ENCODE measurements at regions not wholly inside any gene's neighbourhood (a gene's known extent, or its start where the extent isn't known, plus 50 kb on each side); places are given as distances from the start of the nearest gene placed in this dataset.
A peak's percentile ranks its signal among the peaks of the same experiment; 100 is the strongest.

- DNase-seq = no peak
Measured at GRCh38 chr13:104181526-104182231, 1115.5 kb upstream of the SLC10A2 start.

GRCh38 chr13:104170980-104171555 is 1104.9 kb upstream of the SLC10A2 start:
- peak; percentile 35 for DNase-seq

GRCh38 chr13:104163866-104164630 is 1097.8 kb upstream of the SLC10A2 start:
- no peak for DNase-seq

GRCh38 chr13:104160536-104160935 is 1094.3 kb upstream of the SLC10A2 start:
- DNase-seq = no peak

- peak; percentile 68 for DNase-seq
Measured at GRCh38 chr13:104143760-104144416, 1077.7 kb upstream of the SLC10A2 start.

GRCh38 chr13:104140552-104140951 is 1074.3 kb upstream of the SLC10A2 start:
- no peak for DNase-seq

GRCh38 chr13:104137416-104137815 is 1071.2 kb upstream of the SLC10A2 start:
- no peak for DNase-seq

GRCh38 chr13:104132849-104133248 is 1066.6 kb upstream of the SLC10A2 start:
- no peak for DNase-seq

- DNase-seq = no peak
Measured at GRCh38 chr13:104114101-104114500, 1047.9 kb upstream of the SLC10A2 start.

- no peak for DNase-seq
Measured at GRCh38 chr13:104111031-104111430, 1044.8 kb upstream of the SLC10A2 start.

- peak; percentile 0 for DNase-seq
Measured at GRCh38 chr13:104106705-104107393, 1040.6 kb upstream of the SLC10A2 start.

- DNase-seq = no peak
Measured at GRCh38 chr13:104105418-104106355, 1039.5 kb upstream of the SLC10A2 start.

- DNase-seq = no peak
Measured at GRCh38 chr13:104099750-104100149, 1033.5 kb upstream of the SLC10A2 start.

- no peak for DNase-seq
Measured at GRCh38 chr13:104098421-104098820, 1032.2 kb upstream of the SLC10A2 start.

GRCh38 chr13:104086759-104087158 is 1020.5 kb upstream of the SLC10A2 start:
- no peak for DNase-seq

- no peak for DNase-seq
Measured at GRCh38 chr13:104086210-104086609, 1020.0 kb upstream of the SLC10A2 start.

- no peak for DNase-seq
Measured at GRCh38 chr13:104085611-104086010, 1019.4 kb upstream of the SLC10A2 start.

- DNase-seq = no peak
Measured at GRCh38 chr13:104074326-104074725, 1008.1 kb upstream of the SLC10A2 start.

GRCh38 chr13:104071806-104072205 is 1005.6 kb upstream of the SLC10A2 start:
- DNase-seq = no peak

GRCh38 chr13:104065328-104065727 is 999.1 kb upstream of the SLC10A2 start:
- no peak for DNase-seq

- no peak for DNase-seq
Measured at GRCh38 chr13:104057861-104058260, 991.6 kb upstream of the SLC10A2 start.

- no peak for DNase-seq
Measured at GRCh38 chr13:104045907-104046306, 979.7 kb upstream of the SLC10A2 start.

Measured in DMS53 (cell line).